ENCODE measurements at regions not wholly inside any gene's neighbourhood (a gene's known extent, or its start where the extent isn't known, plus 50 kb on each side); places are given as distances from the start of the nearest gene placed in this dataset.

GRCh38 chr2:18253686-18254197 lies 306.7 kb downstream of the RDH14 start:
- H3K9me3 ChIP-seq (ENCODE audit: low read length) = no peaks in the 10 kb centered on the region
- no peaks in the 10 kb centered on the region for H3F3A ChIP-seq (ENCODE audit: insufficient read depth, low read length)
- H2AFZ ChIP-seq (ENCODE audit: low read length) = no peak overlapping the region
- H3K27ac ChIP-seq (ENCODE audit: low read depth, low read length, poor library complexity, severe bottlenecking) = no peak overlapping the region
- H3K9ac ChIP-seq (ENCODE audit: low read length) = no peak overlapping the region
- no peaks in the 10 kb centered on the region for H3K4me1 ChIP-seq (ENCODE audit: insufficient read depth, low read length, severe bottlenecking)
- TF ChIP-seq CTCF (IDR thresholded peaks at IDR 0.05; ENCODE audit: low read length) = no peak
- TF ChIP-seq EZH2 (IDR thresholded peaks at IDR 0.05; ENCODE audit: borderline replicate concordance, low read length) = no peak
- no peaks in the 10 kb centered on the region for H3K27me3 ChIP-seq (ENCODE audit: insufficient read depth, low read length)
- no peak overlapping the region for H3K4me2 ChIP-seq (ENCODE audit: low read length)
- H4K20me1 ChIP-seq (ENCODE audit: insufficient read depth, low read length) = no peaks in the 10 kb centered on the region
- H3K36me3 ChIP-seq (ENCODE audit: insufficient read depth, low read length) = no peaks in the 10 kb centered on the region
- H3K79me2 ChIP-seq (ENCODE audit: insufficient read depth, low read length) = no peaks in the 10 kb centered on the region
- no peak overlapping the region for H3K4me3 ChIP-seq (ENCODE audit: low read depth, low read length, poor library complexity, severe bottlenecking)
- no peaks in the 10 kb centered on the region for H3K9me2 ChIP-seq (ENCODE audit: low read depth, low read length)

- Histone ChIP-seq H3K4me1 (ENCODE audit: insufficient read depth, low read length, severe bottlenecking) (no peaks in the 10 kb centered on the region), H3K27me3 (ENCODE audit: insufficient read depth, low read length) (no peaks in the 10 kb centered on the region), H4K20me1 (ENCODE audit: insufficient read depth, low read length) (no peaks in the 10 kb centered on the region), H3F3A (ENCODE audit: insufficient read depth, low read length) (no peaks in the 10 kb centered on the region), H2AFZ (ENCODE audit: low read length) (no peak overlapping the region), H3K9me2 (ENCODE audit: low read depth, low read length) (no peaks in the 10 kb centered on the region), H3K9ac (ENCODE audit: low read length) (no peak overlapping the region), H3K79me2 (ENCODE audit: insufficient read depth, low read length) (no peaks in the 10 kb centered on the region), H3K27ac (ENCODE audit: low read depth, low read length, poor library complexity, severe bottlenecking) (no peak overlapping the region), H3K36me3 (ENCODE audit: insufficient read depth, low read length) (no peaks in the 10 kb centered on the region), H3K9me3 (ENCODE audit: low read length) (no peaks in the 10 kb centered on the region), H3K4me2 (ENCODE audit: low read length) (no peak overlapping the region), H3K4me3 (ENCODE audit: low read depth, low read length, poor library complexity, severe bottlenecking) (no peak overlapping the region)
- no peak for TF ChIP-seq CTCF (IDR thresholded peaks at IDR 0.05; ENCODE audit: low read length)
- TF ChIP-seq EZH2 (IDR thresholded peaks at IDR 0.05; ENCODE audit: borderline replicate concordance, low read length) = no peak
Observed at GRCh38 chr2:18251486-18251885, 309.0 kb downstream of the RDH14 start.

- Histone ChIP-seq H3K9me3 (ENCODE audit: low read length) (no peaks in the 10 kb centered on the region), H4K20me1 (ENCODE audit: insufficient read depth, low read length) (no peaks in the 10 kb centered on the region), H3K4me1 (ENCODE audit: insufficient read depth, low read length, severe bottlenecking) (no peaks in the 10 kb centered on the region), H3K27me3 (ENCODE audit: insufficient read depth, low read length) (no peaks in the 10 kb centered on the region), H3K4me3 (ENCODE audit: low read depth, low read length, poor library complexity, severe bottlenecking) (no peak overlapping the region), H3K27ac (ENCODE audit: low read depth, low read length, poor library complexity, severe bottlenecking) (no peak overlapping the region), H3K79me2 (ENCODE audit: insufficient read depth, low read length) (no peaks in the 10 kb centered on the region), H3K36me3 (ENCODE audit: insufficient read depth, low read length) (no peaks in the 10 kb centered on the region), H3K9me2 (ENCODE audit: low read depth, low read length) (no peaks in the 10 kb centered on the region), H3F3A (ENCODE audit: insufficient read depth, low read length) (no peaks in the 10 kb centered on the region), H2AFZ (ENCODE audit: low read length) (no peak overlapping the region), H3K4me2 (ENCODE audit: low read length) (no peak overlapping the region), H3K9ac (ENCODE audit: low read length) (no peak overlapping the region)
- TF ChIP-seq CTCF (IDR thresholded peaks at IDR 0.05; ENCODE audit: low read length) (no peak), EZH2 (IDR thresholded peaks at IDR 0.05; ENCODE audit: borderline replicate concordance, low read length) (no peak)
Observed at GRCh38 chr2:18247282-18248110, 313.0 kb downstream of the RDH14 start.
